Heart left ventricle (tissue), 16 donors: ENCODE measurements at regions not wholly inside any gene's neighbourhood (a gene's known extent, or its start where the extent isn't known, plus 50 kb on each side); places are given as distances from the start of the nearest gene placed in this dataset.

Experiments
- ATAC-seq, 4 donors: fragments of 200-7000 bp; cut with Tn5 transposase; one replicate each; pipeline ENCODE4 v1.9.1; 2020 to 2022; ENCODE audit warnings: moderate library complexity in 4 of 4, mild to moderate bottlenecking in 3 of 4, moderate number of reproducible peaks in 1 of 4
- DNase-seq, 5 donors: peaks; one replicate each; pipeline ENCODE4 v3.0.0-alpha.2; 2020
- H3K27ac ChIP-seq, 12 donors: fragments of 200-600 bp; sonication (generic) in 4 of 12; one replicate each; pipeline versions ENCODE4 v1.5.0 to v1.8.0; 2016 to 2022; ENCODE audit warnings: mild to moderate bottlenecking in 2 of 12
- H3K27me3 ChIP-seq, 9 donors: fragments of 200-600 bp; sonication (generic) in 2 of 9; one replicate each; pipeline versions ENCODE4 v1.5.1 to v1.8.0; 2016 to 2022; ENCODE audit warnings: mild to moderate bottlenecking in 3 of 9
- H3K36me3 ChIP-seq, 9 donors: fragments of 200-600 bp; sonication (generic) in 2 of 9; one replicate each; pipeline versions ENCODE4 v1.5.0 to v1.8.0; 2018 to 2022; ENCODE audit warnings: mild to moderate bottlenecking in 2 of 9
- H3K4me1 ChIP-seq, 12 donors: fragments of 200-600 bp; sonication (generic) in 4 of 12; one replicate each; pipeline versions ENCODE4 v1.5.0 to v1.8.0; 2016 to 2022; ENCODE audit warnings: mild to moderate bottlenecking in 3 of 12
- H3K4me3 ChIP-seq, 12 donors: fragments of 200-600 bp; sonication (generic) in 4 of 12; one replicate each; pipeline versions ENCODE4 v1.5.0 to v1.8.0; 2017 to 2022; ENCODE audit warnings: mild to moderate bottlenecking in 9 of 12, moderate library complexity in 4 of 12
- H3K9me3 ChIP-seq, 12 donors: fragments of 200-600 bp; sonication (generic) in 4 of 12; one replicate each; pipeline versions ENCODE4 v1.5.0 to v1.8.0; 2016 to 2022; ENCODE audit warnings: mild to moderate bottlenecking in 1 of 12
- POLR2A ChIP-seq, 2 donors: fragments of 450-650 bp; IDR thresholded peaks; one replicate each; pipeline ENCODE4 v1.6.1; 2017; ENCODE audit warnings: antibody characterized with exemption in 2 of 2, mild to moderate bottlenecking in 2 of 2, moderate library complexity in 2 of 2
- WGBS, 4 donors: extraction: QIAGEN DNeasy Blood & Tissue Kit in 2 of 4; methylation state at CpG; one replicate each; pipeline versions ENCODE4 v1.1.5 to v1.1.7; 2013 to 2018; 5-methylcytosine and 5-hydroxymethylcytosine counted together
- intact Hi-C, 10 donors: fragments of 100-400 bp; cut with DNase I; formaldehyde crosslinking; loops; one replicate each; pipeline versions ENCODE4 v1.11.1 to v1.14.2; 2022
- TF ChIP-seq, protein P1 (sequence below), 12 donors: fragments of 200-600 bp; sonication (generic) in 4 of 12; IDR thresholded peaks; one replicate each; pipeline versions ENCODE4 v1.5.0 to v1.8.0; 2018 to 2022; ENCODE audit warnings: antibody characterized with exemption in 12 of 12, mild to moderate bottlenecking in 5 of 12
- donor health status: ischemic (EF 13 %, LVEDD 7.1; RV severe dilation, severe dysfunction).
- donor health status: healthy with polysubstance abuse.
- donor health status: DM: no; HTN: yes; CAD: no.
- donor health status: DM: no; HTN: no; CAD: no.
- donor health status: ischemic (EF 25% LVEDD 6.9; RV normal size, moderate dysfunction).
- donor health status: ischemic (EF 25% LVEDD 5.7; RV mildly dilated, moderate dysfunction).
- donor health status: healthy.
- donor health status: DM: yes; HTN: yes; CAD: no.
- donor health status: ischemic (EF 35%, LVEDD 5.7; RV mildly dilated, moderate dysfunction).
- donor health status: nonischemic (EF 11% LVEDD 7.7; RV severe dilation, severe dysfunction).
- donor health status: DM: yes; HTN: yes; CAD: no.
- donor health status: PGD.
- donor health status: ischemic (EF 29% LVEDD 5.4; RV normal size, mild dysfunction).
- donor health status: nonischemic (EF 23%, LVEDD 6.1; RV moderate dilation, normal function).

GRCh38 chr1:232390590-232390989 is 239.3 kb downstream of the SIPA1L2 start:
- no peak overlapping the region for H3K4me3 ChIP-seq
- H3K27ac ChIP-seq = no peak overlapping the region
- no peak for TF ChIP-seq POLR2A (IDR thresholded peaks at IDR 0.05)
- TF ChIP-seq, protein P1, sequence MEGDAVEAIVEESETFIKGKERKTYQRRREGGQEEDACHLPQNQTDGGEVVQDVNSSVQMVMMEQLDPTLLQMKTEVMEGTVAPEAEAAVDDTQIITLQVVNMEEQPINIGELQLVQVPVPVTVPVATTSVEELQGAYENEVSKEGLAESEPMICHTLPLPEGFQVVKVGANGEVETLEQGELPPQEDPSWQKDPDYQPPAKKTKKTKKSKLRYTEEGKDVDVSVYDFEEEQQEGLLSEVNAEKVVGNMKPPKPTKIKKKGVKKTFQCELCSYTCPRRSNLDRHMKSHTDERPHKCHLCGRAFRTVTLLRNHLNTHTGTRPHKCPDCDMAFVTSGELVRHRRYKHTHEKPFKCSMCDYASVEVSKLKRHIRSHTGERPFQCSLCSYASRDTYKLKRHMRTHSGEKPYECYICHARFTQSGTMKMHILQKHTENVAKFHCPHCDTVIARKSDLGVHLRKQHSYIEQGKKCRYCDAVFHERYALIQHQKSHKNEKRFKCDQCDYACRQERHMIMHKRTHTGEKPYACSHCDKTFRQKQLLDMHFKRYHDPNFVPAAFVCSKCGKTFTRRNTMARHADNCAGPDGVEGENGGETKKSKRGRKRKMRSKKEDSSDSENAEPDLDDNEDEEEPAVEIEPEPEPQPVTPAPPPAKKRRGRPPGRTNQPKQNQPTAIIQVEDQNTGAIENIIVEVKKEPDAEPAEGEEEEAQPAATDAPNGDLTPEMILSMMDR (IDR thresholded peaks at IDR 0.05) = no peak
- no peaks in the 10 kb centered on the region for H3K36me3 ChIP-seq
- ATAC-seq (no peak), DNase-seq (no peak)
- 73 to 80% (median 78%) methylated on average over 3 of the region's 3 CpGs for whole genome bisulfite sequencing, 4 donors
- intact Hi-C loops = no loop called here
- H3K4me1 ChIP-seq = peaks cover 0 to 12% (median 0%) of the 10 kb centered on the region in 12 donors
- no peaks in the 10 kb centered on the region for H3K9me3 ChIP-seq
- H3K27me3 ChIP-seq = no peaks in the 10 kb centered on the region

DNA sequence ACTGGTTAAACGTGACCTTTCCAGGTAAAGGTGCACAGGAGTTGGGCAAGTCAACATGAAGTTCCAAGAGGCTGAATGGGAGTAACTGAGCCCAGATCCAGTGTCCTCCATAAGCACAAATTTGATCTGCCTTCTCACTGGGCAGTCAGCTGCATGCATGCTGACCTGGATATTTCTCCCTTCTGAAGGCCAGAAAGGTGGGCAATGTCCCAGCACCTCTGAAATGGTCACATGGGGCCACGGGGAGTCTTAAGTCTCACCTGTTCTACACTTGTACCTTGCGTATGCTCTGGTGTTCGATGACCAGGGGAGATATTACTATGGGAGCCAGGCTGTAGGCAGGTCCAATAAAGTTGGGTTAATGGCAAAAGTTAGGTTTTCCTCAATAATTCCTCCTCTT is 240.2 kb downstream of the SIPA1L2 start:
- Histone ChIP-seq H3K4me3 (no peak overlapping the region), H3K27ac (no peak overlapping the region), H3K9me3 (no peaks in the 10 kb centered on the region), H3K36me3 (no peaks in the 10 kb centered on the region), H3K27me3 (no peaks in the 10 kb centered on the region), H3K4me1 (peaks cover 0 to 12% (median 0%) of the 10 kb centered on the region in 12 donors)
- ATAC-seq = no peak
- TF ChIP-seq, protein P1 (IDR thresholded peaks at IDR 0.05) = no peak
- TF ChIP-seq POLR2A (IDR thresholded peaks at IDR 0.05) = no peak
- intact Hi-C loops = no loop called here
- WGBS, 4 donors = 86 to 99% (median 96%) methylated on average over 4 of the region's 4 CpGs
- no peak for DNase-seq

GRCh38 chr1:232388363-232388762 is 241.6 kb downstream of the SIPA1L2 start:
- DNase-seq = no peak
- WGBS, 4 donors = 80 to 94% (median 86%) methylated on average over 3 of the region's 3 CpGs
- TF ChIP-seq, protein P1 (IDR thresholded peaks at IDR 0.05) = no peak
- TF ChIP-seq POLR2A (IDR thresholded peaks at IDR 0.05) = no peak
- intact Hi-C loops = no loop called here
- Histone ChIP-seq H3K27me3 (no peaks in the 10 kb centered on the region), H3K27ac (no peak overlapping the region), H3K4me3 (no peak overlapping the region), H3K4me1 (peaks cover 0 to 5% (median 0%) of the 10 kb centered on the region in 12 donors), H3K36me3 (no peaks in the 10 kb centered on the region), H3K9me3 (no peaks in the 10 kb centered on the region)
- no peak for ATAC-seq

- ATAC-seq (no peak), DNase-seq (no peak)
- TF ChIP-seq POLR2A (IDR thresholded peaks at IDR 0.05) = no peak
- Histone ChIP-seq H3K4me1 (peaks cover 0 to 5% (median 0%) of the 10 kb centered on the region in 12 donors), H3K27ac (no peak overlapping the region), H3K9me3 (no peaks in the 10 kb centered on the region), H3K36me3 (no peaks in the 10 kb centered on the region), H3K27me3 (no peaks in the 10 kb centered on the region), H3K4me3 (no peak overlapping the region)
- intact Hi-C loops = no loop called here
- 85 to 92% (median 86%) methylated on average over 7 to 9 of the region's 9 CpGs for WGBS, 4 donors
These were observed 243.0 kb downstream of the SIPA1L2 start for GRCh38 chr1:232386721-232387510.
